SU-DHL-6 (cell line): ENCODE measurements at regions not wholly inside any gene's neighbourhood (a gene's known extent, or its start where the extent isn't known, plus 50 kb on each side); places are given as distances from the start of the nearest gene placed in this dataset.

Experiments used
- CTCF ChIP-seq: fragments of 200-600 bp; sonication (generic); IDR thresholded peaks from one replicate; pipeline ENCODE4 v1.5.1; 2017; ENCODE audit warnings: antibody characterized with exemption, mild to moderate bottlenecking, low read length, moderate library complexity; ENCODE audit not compliant: insufficient read depth, poor library complexity, severe bottlenecking
- EZH2phosphoT487 ChIP-seq: fragments of 200-600 bp; sonication (generic), shearing (Covaris generic); conservative IDR thresholded peaks from 2 replicates; pipeline ENCODE4 v1.6.1; 2018; ENCODE audit warnings: mild to moderate bottlenecking, antibody characterized with exemption, low read length, moderate library complexity, mixed read lengths

GRCh38 chr21:41639766-41640165 lies 127.1 kb downstream of the RIPK4 start:
- TF ChIP-seq CTCF = no peak
- no peak for TF ChIP-seq EZH2phosphoT487
